Upper lobe of right lung (tissue), 1 donor: ENCODE measurements at regions not wholly inside any gene's neighbourhood (a gene's known extent, or its start where the extent isn't known, plus 50 kb on each side); places are given as distances from the start of the nearest gene placed in this dataset.

Experiments used
- ATAC-seq: fragments of 200-7000 bp; cut with Tn5 transposase; one replicate; pipeline ENCODE4 v1.9.1; 2020; ENCODE audit warnings: mild to moderate bottlenecking, moderate library complexity
- DNase-seq: peaks from one replicate; pipeline ENCODE4 v3.0.0-alpha.2; 2020
- H3K27ac ChIP-seq: fragments of 200-600 bp; one replicate; pipeline ENCODE4 v1.8.0; 2022
- H3K27me3 ChIP-seq: fragments of 200-600 bp; one replicate; pipeline ENCODE4 v1.8.0; 2022; ENCODE audit warnings: mild to moderate bottlenecking
- H3K36me3 ChIP-seq: fragments of 200-600 bp; one replicate; pipeline ENCODE4 v1.8.0; 2022
- H3K4me1 ChIP-seq: fragments of 200-600 bp; one replicate; pipeline ENCODE4 v1.8.0; 2022
- H3K4me3 ChIP-seq: fragments of 200-600 bp; one replicate; pipeline ENCODE4 v1.8.0; 2022; ENCODE audit warnings: mild to moderate bottlenecking
- H3K9me3 ChIP-seq: fragments of 200-600 bp; one replicate; pipeline ENCODE4 v1.8.0; 2022
- intact Hi-C: fragments of 100-400 bp; cut with DNase I; formaldehyde crosslinking; loops from one replicate; pipeline ENCODE4 v1.11.0; 2022
- TF ChIP-seq, protein P1 (sequence below): fragments of 200-600 bp; IDR thresholded peaks from one replicate; pipeline ENCODE4 v1.8.0; 2022; ENCODE audit warnings: antibody characterized with exemption
- donor health status: DM: no; HTN: yes; CAD: no; lungs with severe emphysema.

DNA sequence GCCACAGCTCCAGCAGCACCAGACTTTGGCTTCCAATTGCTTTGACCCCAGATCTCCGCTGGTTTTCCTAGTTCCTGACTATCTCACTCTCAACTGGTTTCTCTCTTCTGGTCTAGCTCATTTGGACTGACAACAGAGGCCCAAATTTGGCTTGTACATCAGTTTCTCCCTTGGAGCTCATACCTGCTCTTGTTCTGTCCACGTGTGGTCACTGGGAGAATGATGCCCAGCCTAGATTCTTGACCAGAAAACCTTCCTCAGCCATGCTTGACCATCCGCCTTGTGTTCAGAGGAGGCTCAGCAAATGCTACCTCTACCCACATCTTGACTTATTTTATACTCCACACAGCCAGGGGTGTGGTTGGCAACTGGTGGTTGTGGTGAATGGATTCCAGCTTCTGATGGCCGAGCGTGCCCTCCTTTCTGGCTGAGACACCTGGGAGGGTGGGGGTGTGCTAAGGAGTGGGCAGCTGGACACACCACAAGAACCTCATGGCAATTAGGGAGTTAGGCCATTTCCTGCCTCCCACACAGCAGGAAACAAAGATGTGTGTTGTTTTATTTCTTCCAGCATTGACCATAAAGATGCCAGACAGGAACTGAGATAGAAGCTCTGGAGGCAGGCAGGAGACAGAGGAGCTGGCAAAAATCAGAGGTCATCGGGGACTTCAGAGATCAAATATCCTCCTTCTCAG is 93.8 kb upstream of the FAM20A start:
- intact Hi-C loops: no loop called here

DNA sequence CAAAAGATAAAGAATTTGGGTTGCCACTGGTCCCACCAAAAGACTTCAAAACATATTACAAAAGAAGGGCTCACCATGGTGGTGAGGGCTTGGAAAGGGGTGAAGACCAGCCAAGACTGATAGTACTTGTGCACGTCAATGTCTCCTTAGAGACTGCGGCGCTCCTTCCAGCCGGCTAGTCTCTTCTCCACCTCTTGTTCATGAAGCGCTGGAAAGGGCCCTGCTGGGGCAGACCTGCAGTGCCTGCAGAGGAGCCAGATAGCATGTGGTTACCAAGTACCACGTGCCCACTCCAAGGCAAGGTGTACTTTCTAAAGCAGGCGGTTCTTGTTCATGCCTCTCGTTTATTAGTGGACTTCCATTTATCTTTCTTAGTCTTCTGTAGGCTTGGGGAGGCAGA is 92.7 kb upstream of the FAM20A start:
- Histone ChIP-seq H3K9me3 (no peaks in the 10 kb centered on the region), H3K27me3 (no peaks in the 10 kb centered on the region), H3K36me3 (no peaks in the 10 kb centered on the region), H3K27ac (no peak overlapping the region), H3K4me1 (peaks cover 8% of the 10 kb centered on the region), H3K4me3 (no peak overlapping the region)
- DNase-seq: no peak
- no peak for ATAC-seq
- TF ChIP-seq, protein P1, sequence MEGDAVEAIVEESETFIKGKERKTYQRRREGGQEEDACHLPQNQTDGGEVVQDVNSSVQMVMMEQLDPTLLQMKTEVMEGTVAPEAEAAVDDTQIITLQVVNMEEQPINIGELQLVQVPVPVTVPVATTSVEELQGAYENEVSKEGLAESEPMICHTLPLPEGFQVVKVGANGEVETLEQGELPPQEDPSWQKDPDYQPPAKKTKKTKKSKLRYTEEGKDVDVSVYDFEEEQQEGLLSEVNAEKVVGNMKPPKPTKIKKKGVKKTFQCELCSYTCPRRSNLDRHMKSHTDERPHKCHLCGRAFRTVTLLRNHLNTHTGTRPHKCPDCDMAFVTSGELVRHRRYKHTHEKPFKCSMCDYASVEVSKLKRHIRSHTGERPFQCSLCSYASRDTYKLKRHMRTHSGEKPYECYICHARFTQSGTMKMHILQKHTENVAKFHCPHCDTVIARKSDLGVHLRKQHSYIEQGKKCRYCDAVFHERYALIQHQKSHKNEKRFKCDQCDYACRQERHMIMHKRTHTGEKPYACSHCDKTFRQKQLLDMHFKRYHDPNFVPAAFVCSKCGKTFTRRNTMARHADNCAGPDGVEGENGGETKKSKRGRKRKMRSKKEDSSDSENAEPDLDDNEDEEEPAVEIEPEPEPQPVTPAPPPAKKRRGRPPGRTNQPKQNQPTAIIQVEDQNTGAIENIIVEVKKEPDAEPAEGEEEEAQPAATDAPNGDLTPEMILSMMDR: no peak
- intact Hi-C loops: no loop called here

More for the DNA sequence above, 93.8 kb upstream of the FAM20A start:
- H3K4me3 ChIP-seq: no peak overlapping the region
- DNase-seq (no peak), ATAC-seq (no peak)
- H3K27ac ChIP-seq: no peak overlapping the region
- H3K27me3 ChIP-seq: no peaks in the 10 kb centered on the region
- H3K9me3 ChIP-seq: no peaks in the 10 kb centered on the region
- TF ChIP-seq, protein P1: no peak
- H3K4me1 ChIP-seq: peaks cover 8% of the 10 kb centered on the region
- no peaks in the 10 kb centered on the region for H3K36me3 ChIP-seq

DNA sequence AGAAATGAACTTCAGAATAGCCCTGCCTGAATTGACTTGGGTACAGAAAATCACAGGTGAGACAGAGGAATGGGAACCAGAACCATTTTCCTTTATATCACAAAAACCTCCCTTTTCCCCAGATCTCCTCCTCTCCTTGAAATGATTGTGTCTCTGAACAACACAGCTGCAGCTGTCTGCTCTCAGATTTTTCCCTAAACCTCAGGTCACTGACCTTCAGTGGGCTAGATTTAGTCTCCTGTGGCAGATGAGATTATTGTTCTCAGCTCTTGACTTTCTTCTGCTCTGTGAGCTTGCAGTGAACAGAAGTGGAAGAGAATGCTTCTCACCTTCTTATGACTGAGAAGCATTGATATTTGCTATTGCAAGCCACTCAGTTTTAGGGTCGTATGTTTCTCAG is 92.3 kb upstream of the FAM20A start:
- Histone ChIP-seq H3K27me3 (no peaks in the 10 kb centered on the region), H3K9me3 (no peaks in the 10 kb centered on the region), H3K4me3 (no peak overlapping the region), H3K4me1 (peaks cover 8% of the 10 kb centered on the region), H3K27ac (no peak overlapping the region), H3K36me3 (no peaks in the 10 kb centered on the region)
- DNase-seq: no peak
- ATAC-seq: no peak
- TF ChIP-seq, protein P1: no peak
- intact Hi-C loops: no loop called here

DNA sequence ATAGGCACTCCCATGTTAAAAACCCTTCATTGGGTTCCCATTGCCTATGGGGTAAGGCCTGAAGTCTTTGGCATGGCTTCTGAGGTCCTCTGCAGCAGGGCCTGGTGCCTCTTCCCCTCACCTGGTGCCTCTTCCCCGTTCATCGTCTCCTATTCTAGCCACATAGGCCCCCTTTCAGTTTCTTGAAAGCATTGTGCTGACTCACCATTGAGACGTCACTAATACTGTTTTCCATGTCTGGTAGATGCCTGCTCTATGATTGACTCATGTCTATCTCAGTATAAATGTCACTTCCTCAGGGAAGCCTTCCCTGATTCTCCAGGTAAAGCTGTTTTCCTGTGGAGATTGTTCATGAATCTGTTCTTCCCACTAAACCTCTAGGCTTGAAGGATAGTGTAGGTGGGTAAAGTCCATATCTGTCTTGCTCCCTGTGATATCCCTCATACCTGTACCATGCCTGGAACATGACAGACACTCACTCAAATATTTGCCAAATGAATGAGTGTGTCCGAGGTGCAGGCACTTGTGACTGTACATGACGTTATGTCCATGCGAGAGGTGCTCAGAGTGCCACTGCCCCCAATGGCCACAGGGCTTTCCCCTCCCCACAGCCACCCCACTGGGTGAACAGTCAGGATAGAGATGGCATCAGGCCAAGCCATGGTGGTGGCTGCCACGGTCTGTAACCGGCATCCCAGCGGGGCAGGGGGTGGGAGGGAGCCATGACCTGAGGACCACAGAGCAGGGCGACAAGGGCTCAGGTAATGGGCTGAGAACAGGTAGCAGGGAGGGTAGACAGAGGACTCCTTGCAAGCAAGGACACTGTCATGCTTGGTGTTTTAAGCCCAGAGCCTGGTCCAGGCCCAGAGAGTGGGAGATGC is 85.2 kb upstream of the FAM20A start:
- TF ChIP-seq, protein P1: no peak
- Histone ChIP-seq H3K4me1 (no peaks in the 10 kb centered on the region), H3K9me3 (no peaks in the 10 kb centered on the region), H3K36me3 (no peaks in the 10 kb centered on the region), H3K4me3 (no peak overlapping the region), H3K27me3 (no peaks in the 10 kb centered on the region), H3K27ac (no peak overlapping the region)
- DNase-seq: no peak
- ATAC-seq: no peak
- intact Hi-C loops: no loop called here

DNA sequence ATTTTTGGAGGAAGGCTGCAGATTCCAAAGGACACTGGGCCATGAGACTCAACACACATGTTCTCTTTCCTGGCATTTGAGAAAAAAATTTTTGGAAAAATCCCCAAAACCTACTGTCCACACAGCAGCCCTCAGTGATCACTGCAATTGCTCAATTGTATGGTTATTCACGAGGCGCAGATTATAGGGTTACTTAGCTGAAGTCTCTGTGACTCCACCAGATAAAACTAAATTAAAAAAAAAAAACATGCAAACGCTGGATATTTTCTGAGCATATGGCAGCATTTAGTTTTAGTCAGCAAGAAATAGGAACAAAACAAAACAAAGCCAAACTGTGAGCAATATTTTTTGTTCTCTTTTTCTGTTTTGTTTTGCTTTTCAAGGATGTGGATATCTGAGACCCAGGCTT is 83.8 kb upstream of the FAM20A start:
- intact Hi-C loops: no loop called here
- Histone ChIP-seq H3K27ac (no peak overlapping the region), H3K27me3 (no peaks in the 10 kb centered on the region), H3K4me1 (no peaks in the 10 kb centered on the region), H3K9me3 (no peaks in the 10 kb centered on the region), H3K4me3 (no peak overlapping the region), H3K36me3 (no peaks in the 10 kb centered on the region)
- TF ChIP-seq, protein P1: no peak
- no peak for DNase-seq
- no peak for ATAC-seq
